ENCODE measurements at regions not wholly inside any gene's neighbourhood (a gene's known extent, or its start where the extent isn't known, plus 50 kb on each side); places are given as distances from the start of the nearest gene placed in this dataset.

DNA sequence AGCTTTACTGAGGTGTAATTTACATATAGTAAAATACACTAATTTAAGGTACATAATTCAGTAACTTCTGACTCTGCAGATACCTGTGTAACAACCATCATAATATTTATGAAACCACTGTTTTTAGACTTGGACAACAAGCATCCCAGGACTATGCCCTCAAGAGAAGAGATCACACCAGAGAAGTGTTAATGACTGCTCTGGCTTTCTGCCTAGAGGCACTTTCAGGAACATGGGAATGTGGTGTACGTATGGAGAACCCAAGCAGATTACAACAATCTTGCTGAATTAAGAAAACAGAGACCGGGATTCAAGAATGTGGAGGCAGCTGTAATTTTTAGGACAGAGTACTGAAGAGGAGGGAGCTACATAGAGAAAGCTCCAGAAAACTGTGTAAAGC, 475.2 kb downstream of the LPIN1 start:
- Histone ChIP-seq H3K4me3 (ENCODE audit: low read depth, low read length, poor library complexity, severe bottlenecking) (no peak overlapping the region), H4K20me1 (ENCODE audit: insufficient read depth, low read length) (no peaks in the 10 kb centered on the region), H3K27ac (ENCODE audit: low read depth, low read length, poor library complexity, severe bottlenecking) (no peak overlapping the region), H3K9me2 (ENCODE audit: insufficient read depth, low read length) (no peaks in the 10 kb centered on the region), H3K4me1 (ENCODE audit: insufficient read depth, low read length, poor library complexity, severe bottlenecking) (no peaks in the 10 kb centered on the region), H3K9me3 (ENCODE audit: low read length) (peaks cover 22% of the 10 kb centered on the region; the same call in 1 of the 2 replicates), H3K4me2 (ENCODE audit: low read length) (no peak overlapping the region), H2AFZ (ENCODE audit: low read length) (no peak overlapping the region), H3K79me2 (ENCODE audit: insufficient read depth, low read depth, low read length) (no peaks in the 10 kb centered on the region), H3K36me3 (ENCODE audit: insufficient read depth, low read length) (no peaks in the 10 kb centered on the region)
- intact Hi-C loops (cut with micrococcal nuclease; ENCODE audit: unreplicated experiment), result no loop called here
- ChIA-PET POLR2A (interaction anchor here (0.9 to 1.4 kb wide), 3 partner anchors 13 to 133 kb away, joined by 4 read pairs; no protein-coding TSS in a partner anchor), CTCF (ENCODE audit: unreplicated experiment) (interaction anchor here (0.5 kb wide), 1 partner anchor 144 kb away, joined by 5 read pairs; no protein-coding TSS in a partner anchor)
- BruUV-seq (replicated peaks), result no TSS peak
- no peak for DNase-seq (ENCODE audit: low spot score)
- TF ChIP-seq EZH2phosphoT487 (IDR thresholded peaks at IDR 0.05; ENCODE audit: borderline replicate concordance, low read depth, low read length), result no peak
- TF ChIP-seq, protein P1, sequence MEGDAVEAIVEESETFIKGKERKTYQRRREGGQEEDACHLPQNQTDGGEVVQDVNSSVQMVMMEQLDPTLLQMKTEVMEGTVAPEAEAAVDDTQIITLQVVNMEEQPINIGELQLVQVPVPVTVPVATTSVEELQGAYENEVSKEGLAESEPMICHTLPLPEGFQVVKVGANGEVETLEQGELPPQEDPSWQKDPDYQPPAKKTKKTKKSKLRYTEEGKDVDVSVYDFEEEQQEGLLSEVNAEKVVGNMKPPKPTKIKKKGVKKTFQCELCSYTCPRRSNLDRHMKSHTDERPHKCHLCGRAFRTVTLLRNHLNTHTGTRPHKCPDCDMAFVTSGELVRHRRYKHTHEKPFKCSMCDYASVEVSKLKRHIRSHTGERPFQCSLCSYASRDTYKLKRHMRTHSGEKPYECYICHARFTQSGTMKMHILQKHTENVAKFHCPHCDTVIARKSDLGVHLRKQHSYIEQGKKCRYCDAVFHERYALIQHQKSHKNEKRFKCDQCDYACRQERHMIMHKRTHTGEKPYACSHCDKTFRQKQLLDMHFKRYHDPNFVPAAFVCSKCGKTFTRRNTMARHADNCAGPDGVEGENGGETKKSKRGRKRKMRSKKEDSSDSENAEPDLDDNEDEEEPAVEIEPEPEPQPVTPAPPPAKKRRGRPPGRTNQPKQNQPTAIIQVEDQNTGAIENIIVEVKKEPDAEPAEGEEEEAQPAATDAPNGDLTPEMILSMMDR (conservative IDR thresholded peaks at IDR 0.05; ENCODE audit: low read length), result no peak

DNA sequence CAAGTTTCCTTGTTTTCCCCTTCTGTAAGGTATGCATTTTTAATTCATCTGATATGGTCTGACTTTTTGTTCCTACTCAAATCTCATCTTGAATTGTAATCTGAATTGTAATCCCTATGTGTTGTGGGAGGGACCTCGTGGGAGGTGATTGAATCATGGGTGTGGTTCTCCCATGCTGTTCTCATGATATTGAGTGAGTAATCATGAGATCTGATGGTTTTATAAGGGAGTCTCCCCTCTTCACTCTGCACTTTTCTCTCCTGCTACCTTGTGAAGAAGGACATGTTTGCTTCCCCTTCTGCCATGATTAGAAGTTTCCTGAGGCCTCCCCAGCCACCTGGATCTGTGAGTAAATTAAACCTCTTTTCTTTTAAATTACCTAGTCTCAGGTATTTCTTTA, 476.1 kb downstream of the LPIN1 start:
- Histone ChIP-seq H3K79me2 (ENCODE audit: insufficient read depth, low read depth, low read length) (no peaks in the 10 kb centered on the region), H4K20me1 (ENCODE audit: insufficient read depth, low read length) (no peaks in the 10 kb centered on the region), H3K36me3 (ENCODE audit: insufficient read depth, low read length) (no peaks in the 10 kb centered on the region), H3K9me2 (ENCODE audit: insufficient read depth, low read length) (no peaks in the 10 kb centered on the region), H3K27ac (ENCODE audit: low read depth, low read length, poor library complexity, severe bottlenecking) (no peak overlapping the region), H3K4me1 (ENCODE audit: insufficient read depth, low read length, poor library complexity, severe bottlenecking) (no peaks in the 10 kb centered on the region), H2AFZ (ENCODE audit: low read length) (no peak overlapping the region), H3K4me3 (ENCODE audit: low read depth, low read length, poor library complexity, severe bottlenecking) (no peak overlapping the region), H3K9me3 (ENCODE audit: low read length) (peaks cover 22% of the 10 kb centered on the region; the same call in 1 of the 2 replicates), H3K4me2 (ENCODE audit: low read length) (no peak overlapping the region)
- DNase-seq (ENCODE audit: low spot score), result no peak
- BruUV-seq (replicated peaks), result no TSS peak
- intact Hi-C loops (cut with micrococcal nuclease; ENCODE audit: unreplicated experiment), result no loop called here
- TF ChIP-seq EZH2phosphoT487 (IDR thresholded peaks at IDR 0.05; ENCODE audit: borderline replicate concordance, low read depth, low read length), result no peak
- TF ChIP-seq, protein P1 (conservative IDR thresholded peaks at IDR 0.05; ENCODE audit: low read length), result no peak
- CTCF ChIA-PET (ENCODE audit: unreplicated experiment), result no interaction called here
- POLR2A ChIA-PET, result no interaction called here

DNA sequence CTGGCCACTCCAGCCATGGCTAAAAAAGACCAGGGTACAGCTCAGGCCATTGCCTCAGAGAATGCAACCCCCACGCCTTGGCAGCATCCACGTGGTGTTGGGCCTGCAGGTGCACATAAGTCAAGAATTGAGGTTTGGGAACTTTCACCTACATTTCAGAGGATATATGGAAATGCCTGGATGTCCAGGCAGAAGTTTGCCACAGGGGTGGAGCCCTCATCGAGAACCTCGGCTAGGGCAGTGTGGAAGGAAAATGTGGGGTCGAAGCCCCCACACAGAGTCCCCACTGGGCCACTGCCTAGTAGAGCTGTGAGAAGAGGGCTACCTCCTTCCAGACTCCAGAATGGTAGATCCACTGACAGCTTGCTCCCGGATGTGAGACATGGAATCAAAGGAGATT, 477.3 kb downstream of the LPIN1 start:
- H3K4me2 ChIP-seq (ENCODE audit: low read length), result no peak overlapping the region
- no peaks in the 10 kb centered on the region for H3K9me2 ChIP-seq (ENCODE audit: insufficient read depth, low read length)
- H2AFZ ChIP-seq (ENCODE audit: low read length), result no peak overlapping the region
- ChIA-PET CTCF (ENCODE audit: unreplicated experiment) (no interaction called here), POLR2A (no interaction called here)
- no peaks in the 10 kb centered on the region for H3K4me1 ChIP-seq (ENCODE audit: insufficient read depth, low read length, poor library complexity, severe bottlenecking)
- H3K79me2 ChIP-seq (ENCODE audit: insufficient read depth, low read depth, low read length), result no peaks in the 10 kb centered on the region
- no TSS peak for BruUV-seq (replicated peaks)
- no peaks in the 10 kb centered on the region for H4K20me1 ChIP-seq (ENCODE audit: insufficient read depth, low read length)
- H3K27ac ChIP-seq (ENCODE audit: low read depth, low read length, poor library complexity, severe bottlenecking), result no peak overlapping the region
- intact Hi-C loops (cut with micrococcal nuclease; ENCODE audit: unreplicated experiment), result no loop called here
- no peak overlapping the region for H3K4me3 ChIP-seq (ENCODE audit: low read depth, low read length, poor library complexity, severe bottlenecking)
- peaks cover 22% of the 10 kb centered on the region; the same call in 1 of the 2 replicates for H3K9me3 ChIP-seq (ENCODE audit: low read length)
- DNase-seq (ENCODE audit: low spot score), result peak; percentile 32
- TF ChIP-seq, protein P1 (conservative IDR thresholded peaks at IDR 0.05; ENCODE audit: low read length), result no peak
- no peak for TF ChIP-seq EZH2phosphoT487 (IDR thresholded peaks at IDR 0.05; ENCODE audit: borderline replicate concordance, low read depth, low read length)
- H3K36me3 ChIP-seq (ENCODE audit: insufficient read depth, low read length), result no peaks in the 10 kb centered on the region
